H9 (cell line): ENCODE measurements at regions not wholly inside any gene's neighbourhood (a gene's known extent, or its start where the extent isn't known, plus 50 kb on each side); places are given as distances from the start of the nearest gene placed in this dataset.
A peak's percentile ranks its signal among the peaks of the same experiment; 100 is the strongest.

Source experiments
- DNase-seq: peaks from one replicate; pipeline ENCODE4 v3.0.0-alpha.2; 2017
- H2AFZ ChIP-seq: one replicate; pipeline ENCODE4 v1.6.1; 2013; ENCODE audit warnings: mild to moderate bottlenecking, low read length, control low read depth, moderate library complexity
- H2AK5ac ChIP-seq: 2 replicates; pipeline ENCODE4 v1.6.1; 2013; ENCODE audit warnings: low read length, control low read depth, mixed read lengths; ENCODE audit not compliant: insufficient read length
- H2BK120ac ChIP-seq: one replicate; pipeline ENCODE4 v1.6.1; 2013; ENCODE audit warnings: low read depth, mild to moderate bottlenecking, low read length, control low read depth, inconsistent platforms; ENCODE audit not compliant: poor library complexity, severe bottlenecking
- H2BK12ac ChIP-seq: 2 replicates; pipeline ENCODE4 v1.6.1; 2013; ENCODE audit warnings: low read length, control low read depth, mixed read lengths, low read depth; ENCODE audit not compliant: insufficient read length
- H2BK15ac ChIP-seq: 2 replicates; pipeline ENCODE4 v1.6.1; 2013; ENCODE audit warnings: low read depth, low read length, control low read depth
- H2BK20ac ChIP-seq: one replicate; pipeline ENCODE4 v1.6.1; 2013; ENCODE audit warnings: low read depth, mild to moderate bottlenecking, low read length, control low read depth, inconsistent platforms; ENCODE audit not compliant: poor library complexity, severe bottlenecking
- H2BK5ac ChIP-seq: 2 replicates; pipeline ENCODE4 v1.6.1; 2013; ENCODE audit warnings: low read length, control low read depth, mixed read lengths; ENCODE audit not compliant: insufficient read length
- H3K14ac ChIP-seq: 2 replicates; pipeline ENCODE4 v1.6.1; 2013; ENCODE audit warnings: low read length, control low read depth; ENCODE audit not compliant: insufficient read depth
- H3K18ac ChIP-seq: 2 replicates; pipeline ENCODE4 v1.6.1; 2013; ENCODE audit warnings: low read depth, mild to moderate bottlenecking, mixed read lengths, low read length, control low read depth; ENCODE audit not compliant: insufficient read length
- H3K23ac ChIP-seq: 2 replicates; pipeline ENCODE4 v1.6.1; 2013; ENCODE audit warnings: low read length, control low read depth, mixed read lengths, low read depth; ENCODE audit not compliant: insufficient read length
- H3K23me2 ChIP-seq: 2 replicates; pipeline ENCODE4 v1.6.1; 2013; ENCODE audit warnings: low read depth, mild to moderate bottlenecking, mixed read lengths, low read length, control low read depth; ENCODE audit not compliant: insufficient read length, poor library complexity, severe bottlenecking
- H3K27ac ChIP-seq: 2 replicates; pipeline ENCODE4 v1.5.1; 2013; ENCODE audit warnings: low read length, control low read depth, mixed read lengths, low read depth; ENCODE audit not compliant: insufficient read length
- H3K27me3 ChIP-seq: 2 replicates; pipeline ENCODE4 v1.6.1; 2013; ENCODE audit warnings: low read length, control low read depth, inconsistent platforms; ENCODE audit not compliant: insufficient read depth
- H3K4ac ChIP-seq: 2 replicates; pipeline ENCODE4 v1.6.1; 2013; ENCODE audit warnings: low read depth, mild to moderate bottlenecking, control low read depth, inconsistent platforms, low read length, moderate library complexity
- H3K4me1 ChIP-seq: 2 replicates; pipeline ENCODE4 v1.6.1; 2013; ENCODE audit warnings: low read length, control low read depth, inconsistent platforms; ENCODE audit not compliant: insufficient read depth
- H3K4me2 ChIP-seq: 2 replicates; pipeline ENCODE4 v1.6.1; 2013; ENCODE audit warnings: low read length, control low read depth, mixed read lengths; ENCODE audit not compliant: insufficient read length, insufficient read depth
- H3K56ac ChIP-seq: 2 replicates; pipeline ENCODE4 v1.6.1; 2013; ENCODE audit warnings: low read depth, mild to moderate bottlenecking, mixed read lengths, low read length, control low read depth; ENCODE audit not compliant: insufficient read length
- H3K79me1 ChIP-seq: 2 replicates; pipeline ENCODE4 v1.6.1; 2013; ENCODE audit warnings: low read depth, mild to moderate bottlenecking, moderate library complexity, low read length, control low read depth, inconsistent platforms; ENCODE audit not compliant: insufficient read depth, poor library complexity, severe bottlenecking
- H3K79me2 ChIP-seq: 2 replicates; pipeline ENCODE4 v1.6.1; 2013; ENCODE audit warnings: low read length, control low read depth, inconsistent platforms; ENCODE audit not compliant: insufficient read depth
- H3K9ac ChIP-seq: 2 replicates; pipeline ENCODE4 v1.6.1; 2013; ENCODE audit warnings: low read length, control low read depth, mixed read lengths; ENCODE audit not compliant: insufficient read length; ENCODE audit errors: extremely low read depth
- H3K9me3 ChIP-seq: one replicate; pipeline ENCODE4 v1.6.1; 2013; ENCODE audit warnings: low read depth, low read length, inconsistent platforms; ENCODE audit not compliant: control insufficient read depth
- H3T11ph ChIP-seq: one replicate; pipeline ENCODE4 v1.6.1; 2013; ENCODE audit warnings: mild to moderate bottlenecking, low read length, control low read depth, inconsistent platforms
- H4K20me1 ChIP-seq: one replicate; pipeline ENCODE4 v1.6.1; 2013; ENCODE audit not compliant: control insufficient read depth, insufficient read length, insufficient read depth
- H4K5ac ChIP-seq: 2 replicates; pipeline ENCODE4 v1.6.1; 2013; ENCODE audit warnings: low read depth, mild to moderate bottlenecking, mixed read lengths, low read length, control low read depth; ENCODE audit not compliant: insufficient read length
- H4K8ac ChIP-seq: replicated peaks from 2 replicates; pipeline ENCODE4 v1.6.1; 2013; ENCODE audit warnings: low read length, control low read depth, mixed read lengths, low read depth; ENCODE audit not compliant: insufficient read length
- H4K91ac ChIP-seq: 2 replicates; pipeline ENCODE4 v1.6.1; 2013; ENCODE audit warnings: low read depth, mild to moderate bottlenecking, moderate library complexity, mixed read lengths, low read length, control low read depth; ENCODE audit not compliant: insufficient read length
- H3K27ac Mint-ChIP-seq, 3 experiments: 2 replicates in 2 of 3; 3 replicates in 1 of 3; pipeline ENCODE4 v1.8.0; 2020 to 2021; ENCODE audit warnings: mixed read lengths in 3 of 3, mild to moderate bottlenecking in 1 of 3, moderate library complexity in 1 of 3
- H3K27me3 Mint-ChIP-seq: 2 replicates; pipeline ENCODE4 v1.8.0; 2021; ENCODE audit warnings: low read depth, mild to moderate bottlenecking, moderate library complexity, mixed read lengths
- H3K36me3 Mint-ChIP-seq, 3 experiments: 2 replicates in 2 of 3; 3 replicates in 1 of 3; pipeline ENCODE4 v1.8.0; 2020 to 2021; ENCODE audit warnings: low read depth in 3 of 3, mixed read lengths in 3 of 3; ENCODE audit not compliant: insufficient read depth in 1 of 3
- H3K4me1 Mint-ChIP-seq, 2 experiments: 2 replicates each; pipeline ENCODE4 v1.8.0; 2020; ENCODE audit warnings: mixed read lengths in 2 of 2
- H3K4me3 Mint-ChIP-seq, 2 experiments: 2 replicates in 1 of 2; 3 replicates in 1 of 2; pipeline ENCODE4 v1.8.0; 2020 to 2021; ENCODE audit warnings: mild to moderate bottlenecking in 2 of 2, mixed read lengths in 2 of 2, moderate library complexity in 1 of 2
- H3K9me3 Mint-ChIP-seq, 2 experiments: 2 replicates in 1 of 2; 3 replicates in 1 of 2; pipeline ENCODE4 v1.8.0; 2020; ENCODE audit warnings: mild to moderate bottlenecking in 2 of 2, mixed read lengths in 2 of 2, moderate library complexity in 1 of 2
- CTCF ChIP-seq: fragments of 200-600 bp; sonication (generic); conservative IDR thresholded peaks from 3 replicates; pipeline ENCODE4 v1.8.0; 2021; ENCODE audit warnings: antibody characterized with exemption, mild to moderate bottlenecking
- WGBS: extraction: QIAGEN DNeasy Blood & Tissue Kit; methylation state at CpG from one replicate; pipeline ENCODE4 v1.1.7; 2013; ENCODE audit warnings: missing lambda C conversion rate, low lambda C conversion rate, mixed read lengths; ENCODE audit not compliant: insufficient read length; ENCODE audit errors: extremely low coverage; 5-methylcytosine and 5-hydroxymethylcytosine counted together

- Histone ChIP-seq H3K79me1 (no peaks in the 10 kb centered on the region), H3K27me3 (peaks cover 12% of the 10 kb centered on the region; the same call in 1 of the 2 replicates), H4K20me1 (no peaks in the 10 kb centered on the region), H3K14ac (no peak overlapping the region), H2AK5ac (no peak overlapping the region), H4K8ac (no peak overlapping the region), H2BK15ac (no peak overlapping the region), H2BK120ac (no peak overlapping the region), H4K91ac (no peak overlapping the region), H3K9ac (no peak overlapping the region), H3K79me2 (no peaks in the 10 kb centered on the region), H2BK20ac (no peak overlapping the region), H2AFZ (no peak overlapping the region), H4K5ac (no peak overlapping the region), H2BK12ac (no peak overlapping the region), H3K4me1 (no peaks in the 10 kb centered on the region), H3K4ac (no peak overlapping the region), H3K18ac (no peak overlapping the region), H2BK5ac (no peak overlapping the region), H3K9me3 (no peaks in the 10 kb centered on the region), H3K4me2 (peak overlapping the region; percentile 52), H3K27ac (no peak overlapping the region), H3K56ac (no peak overlapping the region), H3K23ac (no peak overlapping the region), H3K23me2 (peaks cover 15% of the 10 kb centered on the region), H3T11ph (no peak overlapping the region)
- peaks cover 35 to 48% of the 10 kb centered on the region in 2 experiments for H3K4me1 Mint-ChIP-seq
- DNase-seq = no peak
- no peak overlapping the region for H3K27ac Mint-ChIP-seq
- H3K4me3 Mint-ChIP-seq = peak overlapping the region; percentile 53 to 73
- peak; percentile 29; the same call in 2 of the 3 replicates for TF ChIP-seq CTCF
- H3K36me3 Mint-ChIP-seq = no peaks in the 10 kb centered on the region; a peak in 2 of 7 replicates
- no peaks in the 10 kb centered on the region; a peak in 1 of 5 replicates for H3K9me3 Mint-ChIP-seq
- no CpG with 5 or more reads among the region's 55 CpGs for WGBS
- peaks cover 84% of the 10 kb centered on the region for H3K27me3 Mint-ChIP-seq
These were observed 138.9 kb downstream of the C9orf50 start for GRCh38 chr9:129481810-129482511.
